A549 (cell line): ENCODE measurements at regions not wholly inside any gene's neighbourhood (a gene's known extent, or its start where the extent isn't known, plus 50 kb on each side); places are given as distances from the start of the nearest gene placed in this dataset.

Experiments used
- BHLHE40 ChIP-seq: IDR thresholded peaks from 2 replicates; pipeline ENCODE4 v1.6.1; 2012; ENCODE audit warnings: low read depth, low read length, inconsistent platforms
- CTCF ChIP-seq: fragments of >200 bp; sonication (Bioruptor Twin); formaldehyde crosslinking; IDR thresholded peaks from 3 replicates; pipeline ENCODE4 v1.5.1; 2016
- RCOR1 ChIP-seq: fragments of 150-350 bp; IDR thresholded peaks from 2 replicates; pipeline ENCODE4 v1.6.1; 2014; ENCODE audit warnings: antibody characterized with exemption, low read length, low read depth
- REST ChIP-seq: fragments of 200-600 bp; sonication (generic); IDR thresholded peaks from 2 replicates; pipeline ENCODE4 v1.6.1; 2016; ENCODE audit warnings: antibody characterized with exemption, mild to moderate bottlenecking, moderate library complexity

DNA sequence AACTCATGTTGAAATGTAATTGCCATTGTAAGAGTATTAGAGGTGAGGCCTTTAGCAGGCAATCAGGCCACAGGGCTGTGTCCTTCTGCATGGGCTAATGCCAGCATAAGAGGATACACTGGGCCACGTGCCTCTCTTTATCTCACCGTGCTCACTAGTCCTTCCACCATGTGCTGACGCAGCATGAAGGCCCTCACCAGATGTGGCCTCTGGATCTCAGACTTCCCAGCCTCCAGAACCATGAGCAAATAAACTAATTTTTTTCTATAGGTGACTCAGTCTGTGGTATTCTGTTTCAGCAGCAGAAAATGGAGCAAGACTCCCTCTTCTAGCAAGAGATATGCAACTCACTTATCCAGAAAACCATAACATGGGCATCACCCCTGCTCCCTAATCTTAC is 149.7 kb upstream of the ZNF236 start:
- TF ChIP-seq CTCF (no peak), BHLHE40 (no peak), REST (no peak), RCOR1 (no peak)
